ENCODE measurements at regions not wholly inside any gene's neighbourhood (a gene's known extent, or its start where the extent isn't known, plus 50 kb on each side); places are given as distances from the start of the nearest gene placed in this dataset.
"Not testable (repeated sequence)": the region's sequence is repeated elsewhere in the genome, so short reads cannot be mapped to it uniquely, and the experiment has no call there.

GRCh38 chr6:78666764-78667163 lies 200.6 kb upstream of the IRAK1BP1 start:
- FAIRE-seq (no peak), DNase-seq (ENCODE audit: insufficient read length, low spot score) (no peak)
- TF ChIP-seq TAF1 (IDR thresholded peaks at IDR 0.05; ENCODE audit: low read depth, low read length): no peak
- no peak for TF ChIP-seq POLR2AphosphoS5 (IDR thresholded peaks at IDR 0.05; ENCODE audit: low read depth, low read length)
- no peak for TF ChIP-seq POLR2A (IDR thresholded peaks at IDR 0.05; ENCODE audit: low read depth, low read length)
- no peak for TF ChIP-seq SPI1 (IDR thresholded peaks at IDR 0.05; ENCODE audit: low read depth, low read length)
- no peak for TF ChIP-seq PAX5 (IDR thresholded peaks at IDR 0.05; ENCODE audit: insufficient read depth, low read length, severe bottlenecking)
- no peak for TF ChIP-seq POU2F2 (IDR thresholded peaks at IDR 0.05; ENCODE audit: low read depth, low read length)

DNA sequence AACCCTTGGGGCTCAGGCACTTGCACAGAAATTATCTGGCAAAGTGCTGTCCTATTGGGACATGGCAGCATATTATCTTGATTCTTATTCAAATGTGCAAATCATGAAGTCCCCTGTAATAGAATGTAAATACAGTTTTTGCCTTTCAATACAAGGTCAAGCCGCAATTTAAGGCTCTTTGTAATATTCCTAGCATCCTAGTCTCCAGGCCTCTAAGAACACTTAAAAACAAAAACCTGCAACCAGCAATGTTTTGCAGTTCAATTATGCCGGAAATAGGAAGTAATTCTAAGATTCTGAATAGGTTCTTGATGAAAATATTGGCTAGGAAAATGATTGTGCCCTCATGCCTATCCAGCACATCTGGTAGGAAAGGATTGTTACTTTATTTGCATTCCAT lies 197.2 kb upstream of the IRAK1BP1 start:
- DNase-seq (ENCODE audit: insufficient read length, low spot score) (no peak), FAIRE-seq (no peak)
- TF ChIP-seq POLR2A (IDR thresholded peaks at IDR 0.05; ENCODE audit: low read depth, low read length) (no peak), POLR2AphosphoS5 (IDR thresholded peaks at IDR 0.05; ENCODE audit: low read depth, low read length) (no peak), PAX5 (IDR thresholded peaks at IDR 0.05; ENCODE audit: insufficient read depth, low read length, severe bottlenecking) (no peak), SPI1 (IDR thresholded peaks at IDR 0.05; ENCODE audit: low read depth, low read length) (no peak), POU2F2 (IDR thresholded peaks at IDR 0.05; ENCODE audit: low read depth, low read length) (no peak), TAF1 (IDR thresholded peaks at IDR 0.05; ENCODE audit: low read depth, low read length) (no peak)

DNA sequence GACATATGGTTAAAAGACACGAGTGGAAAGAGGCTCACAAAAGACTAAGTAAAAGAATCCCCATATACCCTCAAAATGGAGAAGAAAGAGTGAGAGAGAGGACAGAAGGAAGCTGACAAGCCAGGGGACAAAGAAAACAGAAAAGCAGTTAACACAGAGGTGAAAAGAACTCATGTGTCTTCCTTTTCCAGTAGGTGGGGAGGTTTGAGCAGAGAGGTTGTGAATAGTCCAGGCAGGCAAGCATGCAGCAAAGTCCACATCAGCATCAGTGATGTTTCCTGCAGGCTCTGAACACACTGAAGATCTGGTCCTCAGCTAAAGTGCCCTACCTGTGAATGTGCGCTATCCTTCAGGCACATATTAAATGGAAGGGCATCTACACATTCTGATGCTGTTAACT lies 196.5 kb upstream of the IRAK1BP1 start:
- FAIRE-seq (no peak), DNase-seq (ENCODE audit: insufficient read length, low spot score) (no peak)

DNA sequence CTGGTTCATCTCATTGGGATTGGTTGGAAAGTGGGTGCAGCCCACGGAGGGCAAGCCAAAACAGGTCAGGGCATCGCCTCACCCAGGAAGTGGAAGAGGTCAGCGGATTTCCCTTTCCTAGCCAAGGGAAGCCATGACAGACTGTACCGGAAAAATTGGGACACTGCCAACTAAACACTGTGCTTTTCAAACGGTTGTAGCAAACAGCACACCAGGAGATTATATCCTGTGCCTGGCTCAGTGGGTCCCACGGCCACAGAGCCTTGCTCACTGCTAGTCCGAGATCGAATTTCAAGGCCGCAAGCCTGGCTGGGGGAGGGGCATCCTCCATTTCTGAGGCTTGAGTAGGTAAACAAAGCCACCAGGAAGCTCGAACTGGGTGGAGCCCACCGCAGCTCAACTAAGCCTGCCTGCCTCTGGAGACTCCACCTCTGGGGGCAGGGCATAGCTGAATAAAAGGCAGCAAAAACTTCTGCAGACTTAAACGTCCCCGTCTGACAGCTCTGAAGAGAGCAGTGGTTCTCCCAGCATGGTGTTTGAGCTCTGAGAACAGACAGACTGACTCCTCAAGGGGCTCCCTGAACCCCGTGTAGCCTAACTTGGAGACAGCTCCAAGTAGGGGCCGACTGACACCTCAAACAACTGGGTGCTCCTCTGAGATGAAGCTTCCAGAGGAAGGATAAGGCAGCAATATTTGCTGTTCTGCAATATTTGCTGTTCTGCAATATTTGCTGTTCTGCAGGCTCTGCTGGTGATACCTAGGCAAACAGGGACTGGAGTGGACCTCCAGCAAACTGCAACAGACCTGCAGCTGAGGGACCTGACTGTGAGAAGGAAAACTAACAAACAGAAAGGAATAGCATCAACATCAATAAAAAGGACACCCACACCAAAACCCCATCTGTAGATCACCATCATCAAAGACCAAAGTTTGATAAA lies 191.0 kb upstream of the IRAK1BP1 start:
- not testable (repeated sequence) for DNase-seq (ENCODE audit: insufficient read length, low spot score)

More for the DNA sequence above, 196.5 kb upstream of the IRAK1BP1 start:
- TF ChIP-seq SPI1 (IDR thresholded peaks at IDR 0.05; ENCODE audit: low read depth, low read length) (no peak), POU2F2 (IDR thresholded peaks at IDR 0.05; ENCODE audit: low read depth, low read length) (no peak), TAF1 (IDR thresholded peaks at IDR 0.05; ENCODE audit: low read depth, low read length) (no peak), POLR2A (IDR thresholded peaks at IDR 0.05; ENCODE audit: low read depth, low read length) (no peak), PAX5 (IDR thresholded peaks at IDR 0.05; ENCODE audit: insufficient read depth, low read length, severe bottlenecking) (no peak), POLR2AphosphoS5 (IDR thresholded peaks at IDR 0.05; ENCODE audit: low read depth, low read length) (no peak)

GRCh38 chr6:78688668-78689067 lies 178.7 kb upstream of the IRAK1BP1 start:
- FAIRE-seq (no peak), DNase-seq (ENCODE audit: insufficient read length, low spot score) (no peak)
- TF ChIP-seq POU2F2 (IDR thresholded peaks at IDR 0.05; ENCODE audit: low read depth, low read length): no peak
- no peak for TF ChIP-seq TAF1 (IDR thresholded peaks at IDR 0.05; ENCODE audit: low read depth, low read length)
- TF ChIP-seq POLR2AphosphoS5 (IDR thresholded peaks at IDR 0.05; ENCODE audit: low read depth, low read length): no peak
- no peak for TF ChIP-seq POLR2A (IDR thresholded peaks at IDR 0.05; ENCODE audit: low read depth, low read length)
- no peak for TF ChIP-seq PAX5 (IDR thresholded peaks at IDR 0.05; ENCODE audit: insufficient read depth, low read length, severe bottlenecking)
- no peak for TF ChIP-seq SPI1 (IDR thresholded peaks at IDR 0.05; ENCODE audit: low read depth, low read length)

More for the DNA sequence above, 191.0 kb upstream of the IRAK1BP1 start:
- not testable (repeated sequence) for FAIRE-seq

GRCh38 chr6:78693835-78694234 lies 173.5 kb upstream of the IRAK1BP1 start:
- TF ChIP-seq SPI1 (IDR thresholded peaks at IDR 0.05; ENCODE audit: low read depth, low read length) (no peak), TAF1 (IDR thresholded peaks at IDR 0.05; ENCODE audit: low read depth, low read length) (no peak), POU2F2 (IDR thresholded peaks at IDR 0.05; ENCODE audit: low read depth, low read length) (no peak), PAX5 (IDR thresholded peaks at IDR 0.05; ENCODE audit: insufficient read depth, low read length, severe bottlenecking) (no peak), POLR2AphosphoS5 (IDR thresholded peaks at IDR 0.05; ENCODE audit: low read depth, low read length) (no peak), POLR2A (IDR thresholded peaks at IDR 0.05; ENCODE audit: low read depth, low read length) (no peak)
- FAIRE-seq: no peak
- DNase-seq (ENCODE audit: insufficient read length, low spot score): no peak

GRCh38 chr6:78694628-78695027 lies 172.7 kb upstream of the IRAK1BP1 start:
- DNase-seq (ENCODE audit: insufficient read length, low spot score); FAIRE-seq: not testable (repeated sequence)

DNA sequence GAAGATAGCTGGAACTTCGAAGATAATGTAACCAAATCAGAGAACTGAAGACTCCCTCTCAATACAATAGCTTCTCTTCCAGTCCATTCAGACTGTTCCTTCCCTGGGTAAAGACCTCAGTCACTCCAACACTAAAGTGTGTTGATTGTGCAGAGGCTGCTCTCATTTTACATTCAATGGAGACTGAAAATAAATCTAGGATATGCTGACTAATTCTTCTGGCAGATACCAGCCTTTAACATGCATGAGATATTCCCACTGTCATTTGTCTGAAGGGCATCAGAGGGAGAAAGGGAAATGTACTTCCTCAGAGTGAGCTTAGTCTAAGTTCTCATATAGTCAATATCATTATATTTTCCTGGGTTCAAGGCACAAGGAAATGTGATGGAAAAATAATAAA lies 166.4 kb upstream of the IRAK1BP1 start:
- DNase-seq (ENCODE audit: insufficient read length, low spot score) (no peak), FAIRE-seq (no peak)
- no peak for TF ChIP-seq POU2F2 (IDR thresholded peaks at IDR 0.05; ENCODE audit: low read depth, low read length)
- TF ChIP-seq PAX5 (IDR thresholded peaks at IDR 0.05; ENCODE audit: insufficient read depth, low read length, severe bottlenecking): no peak
- TF ChIP-seq POLR2A (IDR thresholded peaks at IDR 0.05; ENCODE audit: low read depth, low read length): no peak
- TF ChIP-seq TAF1 (IDR thresholded peaks at IDR 0.05; ENCODE audit: low read depth, low read length): no peak
- no peak for TF ChIP-seq POLR2AphosphoS5 (IDR thresholded peaks at IDR 0.05; ENCODE audit: low read depth, low read length)
- no peak for TF ChIP-seq SPI1 (IDR thresholded peaks at IDR 0.05; ENCODE audit: low read depth, low read length)

DNA sequence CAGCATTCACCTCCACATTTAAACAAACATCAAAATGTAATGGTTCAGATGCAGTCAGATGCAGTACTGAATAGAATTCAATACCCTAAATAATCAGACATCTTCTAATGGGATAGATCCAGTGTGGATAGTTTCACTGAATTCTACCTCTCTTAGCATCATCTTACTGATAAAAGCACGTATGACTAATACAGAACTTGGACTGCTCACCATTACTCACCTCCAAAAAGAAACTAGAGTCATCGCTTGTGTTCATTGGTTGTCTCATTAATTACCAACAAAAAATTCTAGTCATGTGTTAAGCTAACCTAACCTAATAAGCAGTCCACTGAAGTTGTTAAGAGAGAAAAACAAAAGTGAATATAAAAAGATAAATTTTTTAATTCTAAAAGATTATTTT lies 165.9 kb upstream of the IRAK1BP1 start:
- TF ChIP-seq POLR2A (IDR thresholded peaks at IDR 0.05; ENCODE audit: low read depth, low read length) (no peak), POU2F2 (IDR thresholded peaks at IDR 0.05; ENCODE audit: low read depth, low read length) (no peak)
- FAIRE-seq (no peak), DNase-seq (ENCODE audit: insufficient read length, low spot score) (no peak)

DNA sequence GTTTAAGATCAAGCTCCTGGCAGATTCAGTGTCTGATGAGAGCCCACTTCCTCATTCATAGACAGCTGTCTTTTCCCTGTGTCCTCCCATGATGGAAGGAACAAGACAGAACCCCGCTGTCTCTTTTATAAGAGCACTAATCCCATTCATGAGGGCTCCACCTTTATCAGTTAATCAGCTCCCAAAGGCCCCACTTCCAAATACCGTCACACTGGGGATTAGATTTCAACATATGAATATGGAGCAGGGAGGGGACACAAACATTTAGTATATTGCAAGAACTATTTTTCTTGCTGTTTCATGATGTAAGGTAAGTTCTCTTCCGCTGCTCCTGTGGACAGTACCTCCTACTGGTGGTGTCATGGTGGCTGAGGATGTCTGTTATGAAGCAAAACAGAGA lies 158.3 kb upstream of the IRAK1BP1 start:
- FAIRE-seq (no peak), DNase-seq (ENCODE audit: insufficient read length, low spot score) (no peak)
- no peak for TF ChIP-seq POLR2A (IDR thresholded peaks at IDR 0.05; ENCODE audit: low read depth, low read length)
- TF ChIP-seq SPI1 (IDR thresholded peaks at IDR 0.05; ENCODE audit: low read depth, low read length): peak; percentile 39; the same call in 1 of the 2 replicates
